ENCODE measurements at regions not wholly inside any gene's neighbourhood (a gene's known extent, or its start where the extent isn't known, plus 50 kb on each side); places are given as distances from the start of the nearest gene placed in this dataset.
A peak's percentile ranks its signal among the peaks of the same experiment; 100 is the strongest.
"Not testable (repeated sequence)": the region's sequence is repeated elsewhere in the genome, so short reads cannot be mapped to it uniquely, and the experiment has no call there.

DNA sequence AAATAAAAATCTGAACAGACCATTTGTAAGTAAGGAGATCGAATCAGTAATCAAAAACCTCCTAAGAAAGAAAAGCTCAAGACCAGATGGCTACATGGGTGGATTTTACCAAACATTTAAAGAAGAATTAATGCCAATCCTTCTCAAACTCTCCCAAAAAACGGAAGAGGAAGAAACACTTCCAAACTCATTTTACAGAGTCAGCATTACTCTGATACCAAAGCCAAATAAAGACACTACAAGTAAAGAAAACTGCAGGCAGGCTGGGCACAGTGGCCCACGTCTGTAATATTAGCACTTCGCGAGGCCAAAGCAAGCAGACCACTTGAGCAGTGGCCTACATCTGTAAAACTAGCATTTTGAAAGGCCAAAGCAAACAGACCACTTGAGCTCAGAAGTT lies 159.8 kb downstream of the DPY19L2 start:
- no peak for DNase-seq

DNA sequence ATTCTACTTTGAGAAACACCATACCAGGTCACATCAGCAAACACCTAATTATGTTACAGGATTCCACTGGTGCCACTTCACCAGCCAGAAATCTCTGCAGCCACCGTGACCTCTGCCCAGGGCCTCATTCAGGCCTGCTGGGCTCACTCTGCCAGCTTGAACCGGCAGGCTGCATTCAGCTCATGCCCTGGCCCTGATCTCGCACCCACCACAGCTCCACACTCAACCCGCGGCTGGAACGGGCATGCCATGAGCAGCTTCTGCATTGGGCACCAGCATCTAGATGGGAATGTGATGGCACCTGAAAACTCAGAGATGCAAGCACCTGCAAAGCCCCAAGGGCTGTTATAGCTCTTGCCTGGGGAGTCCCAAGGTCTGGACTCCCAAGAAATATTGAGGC lies 168.7 kb downstream of the DPY19L2 start:
- no peak for DNase-seq

DNA sequence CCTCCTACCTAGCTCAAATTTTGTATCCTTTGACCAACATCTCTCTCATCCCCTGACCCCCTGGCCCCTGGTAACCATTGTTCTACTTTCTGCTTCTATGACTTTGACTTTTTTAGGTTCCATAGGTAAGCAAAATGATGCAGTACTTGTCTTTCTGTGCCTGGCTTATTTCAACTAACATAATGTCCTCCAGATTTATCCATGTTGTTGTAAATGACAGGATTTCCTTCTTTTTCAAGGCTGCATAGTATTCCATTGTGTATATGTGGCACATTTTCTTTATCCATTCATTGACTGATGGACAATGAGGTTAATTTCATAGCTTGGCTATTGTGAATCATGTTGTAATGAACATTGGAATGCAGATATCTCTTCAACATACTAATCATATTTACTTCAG lies 170.1 kb downstream of the DPY19L2 start:
- DNase-seq: no peak

DNA sequence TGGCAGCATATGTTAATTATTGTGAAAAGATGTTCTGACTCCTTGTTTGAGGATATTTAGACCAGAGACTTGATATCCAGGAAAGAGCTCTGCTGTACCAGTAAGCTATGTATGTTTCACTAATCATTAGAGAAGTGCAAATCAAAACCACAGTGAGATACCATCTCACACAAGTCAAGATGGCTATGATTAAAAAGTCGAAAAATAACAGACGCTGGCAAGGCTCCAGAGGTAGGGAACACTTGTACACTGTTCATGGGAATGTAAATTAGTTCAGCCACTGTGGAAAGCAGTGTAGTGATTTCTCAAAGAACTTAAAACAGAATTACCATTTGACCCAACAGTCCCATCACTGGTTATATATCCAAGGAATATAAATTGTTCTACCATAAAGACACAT lies 171.6 kb downstream of the DPY19L2 start:
- DNase-seq: no peak

DNA sequence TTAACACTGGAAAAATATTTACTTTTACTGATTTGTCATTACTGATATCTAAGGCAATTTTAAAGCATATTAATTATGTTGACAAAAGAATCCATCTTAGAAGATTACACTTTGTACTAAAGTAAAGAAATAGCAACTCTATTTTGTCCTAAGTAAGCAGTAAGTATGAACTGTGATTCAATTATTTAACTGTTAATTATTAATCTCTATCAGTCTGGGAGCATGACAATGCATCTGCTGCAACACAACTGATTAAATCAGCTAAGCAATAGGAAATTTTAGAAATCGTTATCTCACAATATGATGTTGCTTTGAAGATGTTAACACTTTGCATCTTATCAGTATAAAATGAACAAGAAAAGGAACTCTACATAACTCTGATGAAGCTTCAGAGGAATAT lies 172.3 kb downstream of the DPY19L2 start:
- no peak for DNase-seq

DNA sequence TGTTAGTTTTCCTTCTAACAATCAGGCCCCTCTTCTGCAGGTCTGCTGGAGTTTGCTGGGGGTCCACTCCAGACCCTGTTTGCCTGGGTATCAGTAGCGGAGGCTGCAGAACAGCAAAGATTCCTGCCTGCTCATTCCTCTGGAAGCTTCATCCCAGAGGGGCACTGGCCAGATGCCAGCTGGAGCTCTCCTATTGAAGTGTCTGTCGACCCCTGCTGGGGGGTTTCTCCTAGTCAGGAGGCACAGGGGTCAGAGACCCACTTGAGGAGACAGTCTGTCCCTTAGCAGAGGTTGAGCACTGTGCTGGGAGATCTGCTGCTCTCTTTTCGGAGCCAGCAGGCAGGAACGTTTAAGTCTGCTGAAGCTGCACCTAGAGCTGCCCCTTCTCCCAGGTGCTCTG lies 174.9 kb downstream of the DPY19L2 start:
- DNase-seq: not testable (repeated sequence)

DNA sequence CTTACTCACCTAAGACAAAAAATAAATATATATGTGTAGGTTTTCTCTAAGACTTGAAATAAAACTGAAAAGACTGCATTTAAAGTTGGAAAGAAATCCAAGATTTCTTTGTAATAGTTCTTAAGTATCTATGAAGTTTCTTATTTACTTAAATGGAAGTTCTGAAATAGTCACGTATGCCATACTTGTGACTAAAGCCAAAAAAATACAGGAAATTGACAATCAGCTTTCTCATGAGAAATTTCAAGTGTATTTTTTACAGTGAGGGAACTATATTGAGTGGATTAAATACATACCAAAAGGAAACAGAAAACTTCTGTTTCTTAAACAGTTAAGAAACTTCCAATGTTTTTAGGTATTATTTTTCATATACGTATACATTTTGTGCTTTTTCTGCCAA lies 188.1 kb downstream of the DPY19L2 start:
- no peak for DNase-seq

DNA sequence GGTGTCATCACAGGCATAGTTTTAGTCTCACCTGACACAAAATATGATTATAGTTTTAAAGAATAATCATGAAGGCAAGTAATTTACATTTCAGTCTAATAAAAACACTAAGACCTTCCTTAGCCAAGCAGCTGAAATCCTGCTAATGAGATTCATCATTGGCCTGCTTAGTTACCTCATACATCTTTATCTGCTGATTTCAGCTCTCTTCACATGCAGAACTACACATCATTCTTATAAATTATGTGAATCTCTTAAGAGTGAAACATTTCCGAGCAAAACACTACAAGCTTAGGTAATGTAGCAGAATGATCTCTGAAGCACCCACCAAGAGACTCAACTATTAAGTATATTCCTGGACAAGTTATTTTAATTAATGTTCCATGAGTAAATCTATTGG lies 198.1 kb downstream of the DPY19L2 start:
- DNase-seq: no peak

DNA sequence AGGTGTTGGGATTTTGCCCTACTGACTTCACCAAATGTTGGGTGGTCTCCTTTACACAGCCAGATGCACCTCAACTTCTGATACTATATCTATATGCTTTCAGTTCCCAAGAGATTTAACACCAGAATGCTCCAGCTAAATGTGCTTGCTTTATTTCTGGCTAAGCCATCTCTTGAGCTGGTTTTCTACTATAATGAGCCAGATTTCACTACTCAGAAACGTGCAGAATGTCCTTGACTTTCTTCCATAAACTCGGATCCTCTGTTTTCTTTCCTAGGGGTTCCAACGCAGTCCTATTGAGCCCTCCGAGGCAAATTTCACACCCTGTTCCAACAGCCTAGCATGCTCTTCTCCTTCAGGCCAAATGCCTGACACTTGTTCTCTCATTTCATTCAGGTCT lies 200.3 kb downstream of the DPY19L2 start:
- no peak for DNase-seq

DNA sequence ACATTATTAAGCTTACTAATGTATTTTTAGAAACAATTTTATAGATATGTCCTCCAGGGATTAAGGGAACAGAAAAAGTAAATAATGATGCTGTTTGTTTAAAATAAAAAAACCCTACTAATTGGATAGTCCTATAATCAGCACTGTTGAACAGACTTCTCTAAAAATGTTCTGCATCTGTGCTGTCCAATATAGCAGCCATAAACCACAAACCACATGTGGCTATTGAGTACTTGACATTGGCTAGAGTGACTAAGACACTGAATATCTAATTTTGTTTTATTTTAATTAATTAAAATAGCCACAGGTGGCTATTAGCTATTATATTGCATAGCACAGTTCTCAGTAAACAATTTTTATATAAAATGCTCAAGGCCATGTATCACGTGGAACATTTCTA lies 210.4 kb downstream of the DPY19L2 start:
- DNase-seq: no peak

DNA sequence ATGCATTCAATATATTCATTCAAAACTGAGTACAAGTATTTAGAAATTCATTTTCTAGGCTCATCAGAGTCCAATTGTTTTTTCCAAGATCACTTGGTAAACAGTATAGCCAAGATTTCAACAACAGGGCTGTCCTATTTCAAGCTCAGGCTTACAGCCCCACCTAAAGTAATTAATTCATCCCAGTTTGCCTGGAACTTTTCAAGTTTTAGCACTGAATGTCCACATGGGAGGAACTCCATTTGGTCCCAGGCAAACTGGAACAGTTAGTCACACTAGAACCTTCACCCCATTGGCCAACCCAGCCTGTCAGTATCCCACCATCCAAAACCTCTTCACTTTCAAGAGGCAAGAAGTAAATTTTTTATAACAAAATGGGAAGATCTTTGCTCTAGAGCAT lies 210.9 kb downstream of the DPY19L2 start:
- DNase-seq: no peak

DNA sequence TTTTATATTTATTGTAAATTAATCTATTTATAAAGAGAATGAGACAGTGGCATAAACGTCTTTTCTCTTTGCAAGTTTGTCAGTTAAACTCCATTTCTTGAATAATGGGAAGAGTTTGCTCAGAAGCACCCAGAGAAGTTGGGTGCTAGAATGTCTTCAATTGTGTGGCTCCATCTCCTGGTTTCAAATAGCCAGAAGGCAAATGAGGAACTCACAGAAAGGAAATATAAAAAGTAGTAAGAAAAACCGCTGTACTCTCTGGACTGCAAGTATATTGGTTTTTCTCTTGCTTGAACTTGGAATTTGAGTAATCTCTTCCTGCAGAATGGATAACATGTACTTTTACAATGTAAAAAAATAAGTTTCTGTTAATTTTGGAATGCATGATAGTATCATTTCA lies 217.5 kb downstream of the DPY19L2 start:
- no peak for DNase-seq

DNA sequence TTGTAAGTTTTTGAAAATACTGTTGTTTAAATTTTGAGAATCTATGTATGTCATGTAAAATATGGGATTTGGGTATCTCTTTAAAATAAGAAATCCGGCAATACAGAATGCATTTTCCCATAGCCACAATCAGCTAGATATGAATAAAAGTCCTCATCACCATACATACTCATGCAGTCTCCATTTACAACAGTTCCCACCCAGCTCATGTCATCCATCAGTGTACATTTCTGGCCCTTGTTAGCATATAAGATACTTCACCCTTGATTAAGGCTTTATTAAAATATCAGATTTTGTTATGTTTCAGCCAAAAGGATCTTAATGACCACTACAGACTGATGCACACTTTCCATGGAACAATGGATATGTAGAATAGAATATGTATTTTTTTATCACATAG lies 218.0 kb downstream of the DPY19L2 start:
- no peak for DNase-seq

DNA sequence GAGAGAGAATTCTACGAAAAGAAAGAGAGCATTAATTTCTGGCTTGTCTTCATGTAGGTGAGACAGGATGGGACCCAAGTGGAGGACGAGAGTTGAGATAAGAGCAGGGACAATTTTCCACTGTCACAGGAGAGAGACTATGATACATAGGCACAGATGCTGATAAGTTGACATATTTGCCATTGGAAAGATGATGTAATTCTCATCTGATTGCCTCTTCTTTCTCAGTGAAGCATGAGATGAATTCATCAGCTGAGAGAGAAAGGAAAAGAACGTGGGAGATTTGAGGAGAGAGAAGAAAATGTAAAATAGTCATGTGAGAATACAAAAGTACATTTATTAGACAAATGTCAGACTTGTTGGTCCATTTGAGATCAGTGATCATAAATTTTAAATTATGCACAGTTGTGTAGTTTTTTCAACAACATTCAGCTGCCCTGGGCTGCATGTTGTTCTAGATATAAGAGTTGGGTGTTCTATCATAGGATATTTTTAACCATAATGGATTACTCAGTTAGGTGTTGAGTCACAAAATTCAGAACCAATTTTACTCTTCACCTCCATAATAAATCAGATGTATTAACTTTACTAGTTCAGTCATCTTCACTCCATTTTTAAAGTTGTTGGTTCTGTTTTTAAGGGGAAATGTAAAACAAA lies 222.9 kb downstream of the DPY19L2 start:
- DNase-seq: no peak

DNA sequence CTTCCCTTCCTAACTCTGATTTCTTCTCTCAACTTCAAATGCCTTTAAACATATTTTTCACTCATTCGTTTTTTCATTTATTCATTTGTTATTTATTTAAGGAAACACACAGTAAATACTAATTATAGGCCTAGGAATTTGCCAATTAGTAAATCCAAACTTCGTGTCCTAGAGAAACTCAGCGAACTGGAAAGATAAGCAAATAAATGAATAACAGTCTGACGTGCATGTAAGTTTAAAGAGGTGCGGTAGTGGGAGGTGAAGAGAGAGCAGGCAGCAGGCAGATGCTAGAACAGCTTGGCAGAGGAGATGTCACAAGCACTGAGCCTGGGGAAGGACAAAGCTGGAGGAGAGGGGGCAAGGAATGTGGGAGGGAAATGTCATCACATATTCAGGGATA lies 228.2 kb downstream of the DPY19L2 start:
- DNase-seq: peak in 3 of 56 donors; percentile 0 to 7 (median 3)

DNA sequence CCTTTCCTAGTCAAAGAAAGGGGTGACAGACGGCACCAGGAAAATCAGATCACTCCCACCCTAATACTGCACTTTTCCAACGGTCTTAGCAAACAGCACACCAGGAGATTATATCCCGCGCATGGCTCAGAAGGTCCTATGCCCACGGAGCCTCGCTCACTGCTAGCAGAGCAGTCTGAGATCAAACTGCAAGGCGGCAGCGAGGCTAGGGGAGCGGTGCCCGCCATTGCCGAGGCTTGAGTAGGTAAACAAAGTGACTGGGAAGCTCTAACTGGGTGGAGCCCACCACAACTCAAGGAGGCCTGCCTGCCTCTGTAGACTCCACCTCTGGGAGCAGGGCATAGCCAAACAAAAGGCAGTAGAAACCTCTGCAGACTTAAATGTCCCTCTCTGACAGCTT lies 233.9 kb downstream of the DPY19L2 start:
- not testable (repeated sequence) for DNase-seq

DNA sequence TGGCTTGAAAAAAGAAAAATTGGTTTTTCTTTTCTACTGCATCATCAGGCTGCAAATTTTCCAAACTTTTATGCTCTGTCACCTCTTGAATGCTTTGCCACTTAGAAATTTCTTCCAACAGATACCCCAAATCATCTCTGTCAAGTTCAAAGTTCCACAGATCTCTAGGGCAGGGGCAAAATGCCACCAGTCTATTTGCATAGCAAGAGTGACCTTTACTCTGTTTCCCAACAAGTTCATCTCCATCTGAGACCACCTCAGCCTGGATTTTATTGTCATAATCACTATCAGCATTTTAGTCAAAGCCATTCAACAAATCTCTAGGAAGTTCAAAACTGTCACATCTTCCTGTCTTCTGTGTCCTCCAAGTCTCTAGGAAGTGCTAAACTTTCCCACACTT lies 240.3 kb downstream of the DPY19L2 start:
- not testable (repeated sequence) for DNase-seq

DNA sequence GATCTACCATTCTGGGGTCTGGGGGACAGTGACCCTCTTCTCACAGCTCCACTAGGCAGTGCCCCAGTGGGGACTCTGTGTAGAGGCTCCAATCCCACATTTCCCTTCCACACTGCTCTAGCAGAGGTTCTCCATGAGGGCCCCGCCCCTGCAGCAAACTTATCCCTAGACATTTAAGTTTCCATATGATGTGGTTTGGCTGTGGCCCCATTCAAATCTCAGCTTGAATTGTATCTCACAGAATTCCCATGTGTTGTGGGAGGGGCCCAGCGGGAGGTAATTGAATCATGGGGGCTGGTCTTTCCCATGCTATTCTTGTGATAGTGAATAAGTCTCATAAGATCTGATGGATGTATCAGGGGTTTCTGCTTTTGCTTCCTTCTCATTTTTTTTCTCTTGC lies 241.3 kb downstream of the DPY19L2 start:
- DNase-seq: not testable (repeated sequence)

DNA sequence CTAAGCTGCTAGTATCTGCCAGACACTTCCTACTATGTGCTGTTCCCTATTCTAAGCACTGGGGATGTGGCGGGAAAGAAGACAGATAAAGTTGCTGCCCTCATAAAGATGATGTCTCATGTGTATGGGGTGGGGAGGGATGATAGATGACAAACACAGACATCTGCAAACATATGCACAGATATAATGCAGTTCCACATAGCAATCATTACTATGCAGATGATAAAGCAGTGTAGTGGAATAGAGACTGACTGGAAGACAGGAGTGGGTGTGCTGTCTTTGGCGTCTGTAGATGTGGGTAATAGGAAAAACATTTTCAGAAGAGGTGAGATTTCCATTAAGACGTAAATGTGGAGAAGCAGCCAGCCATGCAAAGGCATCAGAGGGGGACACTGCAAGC lies 243.6 kb downstream of the DPY19L2 start:
- no peak for DNase-seq

DNA sequence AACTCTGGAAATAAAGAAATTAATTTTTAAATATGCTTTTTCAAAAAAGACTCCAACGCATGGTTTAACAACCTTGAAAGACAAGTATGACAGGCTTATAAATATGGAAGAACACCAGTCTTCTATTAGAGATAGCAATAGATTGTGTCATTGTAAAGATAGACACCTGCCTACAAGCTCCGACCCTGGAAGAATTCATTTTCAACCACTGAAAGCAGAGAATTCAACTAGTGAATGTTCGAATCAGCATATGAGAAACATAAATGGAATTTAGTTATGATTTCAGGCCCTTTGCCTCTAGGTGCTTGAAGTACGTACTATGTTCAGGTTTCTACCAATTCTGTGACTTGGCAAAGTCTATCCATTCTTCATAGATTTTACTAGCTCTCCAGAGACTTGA lies 244.5 kb downstream of the DPY19L2 start:
- no peak for DNase-seq

DNA sequence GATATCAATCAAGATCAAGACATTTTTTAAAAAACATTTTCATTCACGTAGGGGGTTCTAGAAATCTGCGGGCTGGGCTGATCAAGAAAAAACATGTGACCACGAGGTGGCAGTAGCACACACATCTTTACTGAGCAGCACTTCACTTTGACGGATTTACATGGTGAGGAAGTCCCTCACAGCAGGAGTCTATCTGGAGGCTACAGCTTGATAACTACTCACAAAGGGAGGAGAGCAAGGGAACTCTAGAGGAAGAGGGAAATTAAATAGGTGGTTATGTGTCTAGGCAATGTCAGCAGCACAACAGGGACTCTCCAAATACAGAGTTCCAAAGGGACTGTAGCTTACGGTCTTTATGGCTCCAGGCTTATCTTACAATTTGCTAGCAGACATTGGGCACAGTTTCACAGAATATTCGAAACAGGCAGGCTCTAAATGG lies 248.1 kb downstream of the DPY19L2 start:
- no peak for DNase-seq

DNA sequence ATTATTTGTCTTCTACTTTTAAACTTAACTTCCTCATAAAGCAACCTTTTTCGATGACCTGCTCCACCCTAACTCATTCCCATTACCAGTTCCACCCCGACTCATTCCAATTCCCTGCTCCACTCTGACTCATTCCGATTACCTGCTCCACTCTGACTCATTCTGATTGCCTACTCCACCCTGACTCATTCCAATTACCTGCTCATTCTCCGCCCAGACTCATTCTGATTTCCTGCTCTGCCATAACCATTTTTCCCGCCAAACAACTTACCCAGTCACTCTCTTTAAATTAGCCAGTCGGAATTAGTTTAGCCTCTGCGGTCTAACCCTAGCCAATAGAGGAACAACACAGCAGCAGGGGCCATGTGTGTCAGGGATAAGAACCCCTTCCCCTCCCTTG lies 249.1 kb downstream of the DPY19L2 start:
- DNase-seq: no peak

DNA sequence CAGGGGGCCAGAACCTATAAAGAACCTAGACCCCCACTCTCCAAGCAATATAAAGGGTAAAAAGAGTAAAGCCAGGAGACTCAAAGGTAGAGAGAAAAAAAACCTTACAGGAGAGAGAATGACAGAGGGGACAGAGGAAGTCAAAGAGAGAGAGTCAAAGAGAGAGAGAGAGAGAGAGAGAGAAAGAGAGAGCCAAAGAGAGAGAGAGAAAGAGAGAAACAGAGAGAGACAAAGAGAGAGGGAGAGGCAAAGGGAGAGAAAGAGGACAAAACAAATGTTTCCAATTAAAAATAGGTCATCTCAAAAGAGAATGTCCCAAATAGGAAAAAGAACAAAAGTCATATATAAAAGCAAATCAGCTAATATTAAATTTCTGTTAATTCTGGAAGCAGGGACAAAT lies 251.5 kb downstream of the DPY19L2 start:
- no peak for DNase-seq

DNA sequence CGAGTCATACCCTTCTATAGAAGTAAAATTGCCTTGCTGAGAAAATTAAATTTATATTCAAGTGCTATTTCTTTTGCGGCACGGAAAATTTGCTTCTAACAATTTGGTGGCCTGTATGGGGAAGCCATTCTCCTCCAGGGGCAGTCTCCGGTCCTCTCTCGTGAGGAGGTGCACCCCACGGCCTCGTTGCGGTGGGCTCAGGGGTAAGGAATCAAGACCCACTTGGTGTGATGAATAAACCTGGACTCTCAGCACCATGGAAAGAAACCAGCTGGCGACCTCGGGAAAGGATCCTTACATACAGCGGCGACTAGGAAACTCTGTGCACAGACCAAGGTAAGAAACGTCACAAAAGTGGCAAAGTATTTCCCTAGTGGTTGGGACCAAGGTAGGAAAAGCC lies 252.9 kb downstream of the DPY19L2 start:
- no peak for DNase-seq

Data from amygdala (tissue), 56 donors.